Stimulated activated CD8-positive, alpha-beta memory T cell treated with anti-CD3 and anti-CD28 coated beads, Interleukin-7, amount 100 ng/mL, for 48 hours (primary cell): ENCODE measurements at regions not wholly inside any gene's neighbourhood (a gene's known extent, or its start where the extent isn't known, plus 50 kb on each side); places are given as distances from the start of the nearest gene placed in this dataset.

Experiments
- DNase-seq, 2 donors: peaks; one replicate each; pipeline ENCODE4 v3.0.0-alpha.2; 2020; ENCODE audit warnings: low read depth in 1 of 2; ENCODE audit errors: extremely low read depth in 1 of 2

DNA sequence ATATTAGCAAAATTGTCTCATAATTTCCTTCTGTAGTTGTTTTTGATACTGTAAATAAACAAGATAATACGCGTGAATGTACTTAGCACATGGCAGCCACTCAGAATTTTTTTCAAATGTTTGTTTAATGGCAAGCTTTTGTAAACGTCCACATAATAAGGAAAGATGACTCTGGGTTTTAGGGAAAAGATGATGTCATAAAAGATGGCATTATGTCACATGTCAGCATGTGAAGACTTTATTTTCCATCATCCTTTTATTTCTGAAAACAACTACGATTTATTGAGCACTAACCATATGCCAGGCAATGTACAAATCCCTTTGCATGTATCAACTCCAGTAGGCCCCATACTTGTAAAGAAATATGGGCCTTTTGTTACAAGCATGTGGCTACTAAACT lies 139.9 kb downstream of the C11orf91 start:
- no peak for DNase-seq

DNA sequence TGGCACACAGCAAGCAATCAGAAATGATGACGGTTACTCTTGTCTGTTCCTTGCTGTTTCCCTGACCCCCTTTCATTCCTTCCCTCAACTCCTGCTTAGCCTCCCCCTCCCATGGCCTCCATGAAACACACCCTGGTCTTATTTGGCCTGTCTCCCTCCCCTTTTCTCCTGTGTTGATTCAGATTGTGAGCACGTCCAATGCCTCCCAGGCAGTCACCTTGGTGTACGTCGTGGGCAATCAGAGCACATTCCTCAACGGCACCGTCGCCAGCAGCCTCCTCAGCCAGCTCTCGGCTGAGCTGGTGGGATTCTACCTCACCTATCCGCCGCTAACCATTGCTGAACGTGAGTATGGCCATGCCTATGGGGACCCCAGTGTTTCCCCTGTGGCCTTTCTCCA lies 141.1 kb downstream of the C11orf91 start:
- DNase-seq = no peak

DNA sequence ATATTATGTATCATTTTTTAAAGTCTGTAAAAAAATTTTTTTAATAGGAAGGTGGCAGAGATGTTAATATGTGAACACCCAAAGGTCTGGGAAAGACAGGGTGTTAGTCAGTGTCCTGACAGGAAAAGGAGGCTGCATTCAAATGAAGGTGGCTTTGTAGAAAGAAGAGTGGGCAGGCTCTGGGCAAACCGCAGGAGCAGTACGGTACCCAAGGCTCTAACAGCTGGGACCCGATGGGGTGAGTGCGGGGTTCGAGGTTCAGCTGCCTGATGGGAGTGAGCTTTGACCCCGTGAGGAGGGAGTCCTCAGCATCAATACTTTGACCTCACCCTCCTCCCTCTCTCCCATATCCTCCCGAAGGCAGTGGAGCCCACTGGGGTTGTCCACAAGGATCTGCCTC lies 142.5 kb downstream of the C11orf91 start:
- DNase-seq = no peak

DNA sequence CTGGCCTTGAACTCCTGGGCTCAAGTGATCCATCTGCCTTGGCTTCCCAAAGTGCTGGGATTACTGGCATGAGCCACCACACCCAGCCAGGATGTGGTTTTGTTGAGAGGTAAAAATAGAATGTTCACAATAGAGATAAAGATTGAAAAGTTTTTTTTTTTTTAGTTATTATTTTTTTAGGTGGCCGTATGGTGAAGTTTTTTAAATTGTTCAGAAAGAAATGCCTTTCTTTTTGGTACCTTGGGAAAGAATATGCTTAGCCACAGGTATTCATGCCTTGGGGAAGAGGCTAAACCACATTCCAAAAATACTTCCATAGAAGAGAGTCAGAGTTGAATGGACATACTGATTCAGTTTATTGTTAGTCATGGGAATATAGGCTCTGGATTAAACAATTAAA lies 143.4 kb downstream of the C11orf91 start:
- DNase-seq = no peak

DNA sequence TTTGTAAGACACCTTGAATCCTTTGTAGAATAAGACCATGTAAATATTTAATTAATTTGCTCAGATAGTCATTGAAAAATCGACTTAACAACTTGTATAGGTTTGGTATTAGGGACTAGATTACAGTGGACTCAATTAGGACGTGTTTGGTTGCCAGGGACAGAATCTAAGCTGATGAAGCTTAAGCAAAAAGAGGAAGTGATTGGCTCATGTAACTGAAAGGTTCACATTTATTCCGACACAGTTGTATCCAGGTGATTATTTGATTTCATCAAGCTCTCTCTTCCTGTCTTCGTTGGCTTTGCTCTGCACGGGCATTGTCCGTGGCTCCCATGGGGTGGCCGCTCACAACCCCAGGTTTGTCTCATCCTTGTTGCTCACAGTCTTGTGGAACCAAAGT lies 146.4 kb downstream of the C11orf91 start:
- DNase-seq = no peak

DNA sequence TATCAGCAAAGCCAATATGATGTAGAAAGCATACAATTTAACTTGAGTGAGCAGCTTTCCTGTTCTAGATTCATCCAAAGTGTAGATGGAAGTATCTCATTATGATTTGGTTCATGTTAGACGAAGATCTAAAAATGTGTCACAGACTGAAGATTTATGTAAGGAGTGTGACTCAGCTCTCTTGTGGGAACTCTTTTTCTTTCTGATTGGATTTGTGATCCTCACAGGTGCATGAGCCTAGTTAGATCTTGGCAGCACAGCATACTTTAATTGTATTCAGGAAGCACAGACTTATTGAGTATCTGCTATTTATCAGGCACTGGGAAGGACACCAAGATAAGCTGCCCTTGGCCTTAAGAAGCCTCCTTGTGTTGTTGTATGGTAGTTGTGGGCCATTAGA lies 147.1 kb downstream of the C11orf91 start:
- DNase-seq = no peak

DNA sequence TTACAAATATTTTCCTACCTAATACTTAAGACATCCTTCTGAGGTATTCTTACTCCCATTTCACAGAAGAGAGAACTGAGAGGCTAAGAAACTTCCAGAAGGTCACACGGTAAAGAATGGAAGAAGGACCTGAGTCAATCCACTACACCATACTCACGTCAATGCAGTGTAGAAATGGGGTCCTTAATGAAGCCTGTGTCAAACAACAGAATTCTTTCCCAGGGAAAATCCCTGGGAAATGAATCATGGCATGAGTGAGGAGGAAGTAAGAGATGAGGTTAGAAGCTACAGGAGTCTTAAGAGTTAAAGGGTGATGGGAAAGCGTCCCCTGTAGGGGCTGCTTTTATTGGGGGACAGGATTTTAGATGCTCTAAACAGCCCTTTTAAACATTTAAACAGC lies 147.9 kb downstream of the C11orf91 start:
- no peak for DNase-seq

DNA sequence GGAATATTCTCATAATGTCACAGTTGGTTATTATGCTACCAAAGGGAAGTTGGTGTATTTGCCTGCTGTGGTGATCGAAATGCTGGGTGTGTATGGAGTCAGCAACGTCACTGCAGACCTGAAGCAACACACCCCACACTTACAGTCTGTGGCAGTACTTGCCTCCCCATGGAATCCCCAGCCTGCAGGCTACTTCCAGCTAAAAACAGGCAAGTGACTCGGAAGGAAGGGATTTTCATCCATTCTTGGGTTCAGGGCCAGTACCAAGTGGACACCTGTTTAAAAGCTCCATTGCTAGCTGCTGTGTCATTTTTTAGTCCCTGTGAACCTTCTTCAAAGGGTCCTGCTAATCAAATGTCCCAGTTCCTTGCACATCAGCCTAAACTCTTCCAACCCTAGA lies 149.6 kb downstream of the C11orf91 start:
- no peak for DNase-seq

DNA sequence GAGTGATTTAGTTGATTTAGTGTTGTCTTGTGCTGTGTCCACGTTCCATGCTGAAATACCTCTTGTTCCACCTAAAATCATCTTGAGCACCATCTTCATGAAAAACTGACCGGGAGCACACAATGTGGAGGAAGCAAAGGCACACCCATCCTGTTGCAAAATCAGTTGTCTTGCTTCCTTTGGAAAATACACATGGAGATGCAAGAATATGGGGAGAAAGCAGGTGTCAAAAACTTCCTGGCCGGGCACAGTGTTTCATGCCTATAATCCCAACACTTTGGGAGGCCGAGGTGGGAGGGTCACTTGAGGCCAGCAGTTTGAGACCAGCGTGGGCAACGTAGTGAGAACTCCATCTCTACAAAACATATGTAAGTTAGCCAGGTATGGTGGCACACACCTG lies 151.1 kb downstream of the C11orf91 start:
- DNase-seq = no peak

DNA sequence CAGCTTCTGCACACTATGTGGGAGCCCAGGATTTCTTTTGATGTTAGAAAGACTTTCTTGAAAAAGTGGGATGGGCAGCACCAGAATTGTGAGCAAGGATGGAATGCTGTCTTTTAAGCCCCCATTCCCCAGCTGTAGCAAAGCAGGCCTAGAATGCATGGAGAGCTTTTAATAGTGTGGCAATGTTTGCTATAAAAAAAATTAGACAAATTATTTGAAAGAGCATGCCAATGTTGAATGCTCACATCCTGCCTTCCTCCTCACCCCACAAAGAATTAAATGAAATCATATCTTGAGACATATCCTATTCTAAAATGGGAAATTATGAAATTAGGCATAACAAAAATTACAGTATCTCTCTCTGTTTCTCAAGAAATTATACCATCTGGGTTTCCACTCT lies 154.7 kb downstream of the C11orf91 start:
- DNase-seq = no peak

DNA sequence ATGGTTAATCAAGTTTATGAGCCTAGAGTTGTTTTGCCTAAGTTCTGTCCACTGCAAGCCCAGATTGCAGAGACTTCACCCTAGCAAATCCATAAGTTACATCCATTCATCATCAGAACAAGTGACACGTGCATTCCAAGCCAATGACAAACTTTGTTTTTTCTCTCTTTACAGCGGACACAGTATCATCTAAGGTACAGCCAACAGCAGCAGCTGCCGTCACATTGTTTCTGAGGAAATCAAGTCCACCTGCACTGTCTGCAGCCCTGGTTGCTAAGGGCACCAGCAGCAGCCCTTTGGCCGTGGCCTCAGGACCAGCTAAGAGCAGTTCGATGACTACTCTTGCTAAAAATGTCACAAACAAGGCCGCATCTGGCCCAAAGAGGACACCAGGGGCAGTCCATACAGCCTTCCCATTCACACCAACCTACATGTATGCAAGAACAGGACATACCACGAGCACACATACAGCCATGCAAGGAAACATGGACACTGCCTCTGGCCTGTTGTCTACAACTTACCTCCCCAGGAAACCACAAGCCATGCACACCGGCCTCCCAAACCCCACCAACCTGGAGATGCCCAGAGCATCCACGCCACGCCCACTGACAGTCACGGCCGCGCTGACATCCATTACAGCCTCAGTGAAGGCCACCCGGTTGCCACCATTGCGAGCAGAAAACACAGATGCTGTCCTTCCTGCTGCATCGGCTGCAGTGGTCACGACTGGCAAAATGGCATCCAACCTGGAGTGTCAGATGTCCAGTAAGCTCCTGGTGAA lies 155.8 kb downstream of the C11orf91 start:
- DNase-seq = no peak

DNA sequence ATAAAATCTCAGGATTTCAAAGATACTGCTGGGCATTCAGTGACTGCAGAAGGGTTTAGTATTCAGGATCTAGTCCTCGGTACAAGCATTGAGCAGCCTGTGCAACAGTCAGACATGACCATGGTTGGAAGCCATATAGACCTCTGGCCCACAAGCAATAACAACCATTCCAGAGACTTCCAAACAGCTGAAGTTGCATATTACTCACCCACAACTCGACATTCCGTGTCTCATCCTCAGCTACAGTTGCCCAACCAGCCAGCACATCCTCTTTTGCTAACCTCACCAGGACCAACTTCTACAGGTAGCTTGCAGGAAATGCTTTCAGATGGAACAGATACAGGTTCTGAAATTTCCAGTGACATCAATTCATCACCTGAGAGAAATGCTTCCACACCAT lies 156.8 kb downstream of the C11orf91 start:
- DNase-seq = no peak

DNA sequence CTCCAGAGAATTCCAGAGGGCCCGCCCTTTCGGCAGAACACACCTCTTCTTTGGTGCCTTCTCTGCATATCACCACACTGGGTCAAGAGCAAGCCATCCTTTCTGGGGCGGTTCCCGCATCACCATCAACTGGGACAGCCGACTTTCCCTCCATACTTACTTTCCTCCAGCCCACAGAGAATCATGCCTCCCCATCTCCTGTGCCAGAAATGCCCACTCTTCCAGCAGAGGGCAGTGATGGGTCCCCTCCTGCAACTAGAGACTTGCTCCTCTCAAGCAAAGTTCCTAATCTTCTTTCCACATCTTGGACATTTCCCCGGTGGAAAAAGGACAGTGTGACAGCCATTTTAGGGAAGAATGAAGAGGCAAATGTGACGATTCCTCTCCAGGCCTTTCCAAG lies 157.7 kb downstream of the C11orf91 start:
- DNase-seq = peak in 1 of 2 donors; percentile 13

DNA sequence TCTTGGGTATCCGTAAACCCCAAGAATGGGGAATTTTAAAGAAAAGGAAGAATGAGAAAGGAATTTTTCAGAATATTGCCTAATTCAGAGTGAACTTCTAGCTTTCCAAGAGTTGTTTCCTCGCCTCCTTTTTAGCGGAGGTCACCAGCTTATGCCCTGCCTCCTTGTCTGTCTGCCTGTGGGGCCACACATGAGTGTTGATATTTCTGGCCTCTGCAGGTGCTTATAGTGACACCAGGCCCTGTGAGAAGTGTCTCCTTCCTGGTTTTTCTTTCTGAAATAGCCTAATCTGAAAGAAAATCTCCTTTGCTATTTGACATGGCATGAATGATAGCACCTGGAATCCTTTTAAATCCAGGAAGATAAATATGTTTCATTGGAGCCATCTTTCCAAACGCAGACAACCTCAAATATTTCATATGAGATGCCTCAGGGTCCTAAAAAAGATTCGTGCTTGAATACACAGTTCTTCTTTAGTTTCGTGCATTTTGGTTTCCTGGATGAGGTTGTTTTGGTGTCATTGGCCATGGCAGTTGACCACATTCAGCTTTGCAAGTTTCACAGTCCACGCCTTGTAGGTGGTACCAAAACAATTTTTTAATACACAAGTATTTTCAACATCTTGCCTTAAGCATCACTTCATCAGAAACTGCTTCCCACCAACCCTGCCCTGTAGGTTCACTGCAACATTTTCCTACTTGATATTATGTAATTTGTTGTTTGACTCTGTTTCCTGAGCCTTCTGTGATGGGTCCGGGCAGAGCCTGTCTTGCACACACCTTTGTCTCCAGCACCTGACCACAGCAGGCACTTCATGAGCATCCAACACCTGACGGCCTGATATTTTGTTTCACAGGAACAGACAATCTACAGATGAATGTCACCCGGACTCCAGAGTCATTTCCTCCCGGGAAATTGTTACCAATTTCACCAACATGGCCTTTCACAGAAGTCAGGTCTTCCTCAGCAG lies 159.4 kb downstream of the C11orf91 start:
- DNase-seq = no peak

DNA sequence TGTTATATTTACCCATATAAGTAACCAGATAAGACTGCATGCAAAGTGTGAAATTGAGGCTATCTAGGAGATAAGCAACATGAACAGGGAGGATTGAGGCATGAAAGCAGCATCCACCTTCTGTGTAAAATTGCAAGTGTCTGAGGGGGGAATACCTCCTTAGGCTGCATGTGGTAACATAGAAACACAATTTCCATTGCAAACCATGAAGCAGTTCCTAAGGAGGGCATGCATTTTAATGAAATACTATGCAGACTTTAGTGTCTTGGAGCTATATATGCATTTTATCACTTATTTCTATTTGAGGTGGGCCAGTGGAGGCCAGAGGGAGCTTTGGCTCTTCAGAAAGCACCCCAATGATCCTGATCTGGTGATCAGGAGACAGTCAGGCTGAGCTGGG lies 160.2 kb downstream of the C11orf91 start:
- DNase-seq = no peak

DNA sequence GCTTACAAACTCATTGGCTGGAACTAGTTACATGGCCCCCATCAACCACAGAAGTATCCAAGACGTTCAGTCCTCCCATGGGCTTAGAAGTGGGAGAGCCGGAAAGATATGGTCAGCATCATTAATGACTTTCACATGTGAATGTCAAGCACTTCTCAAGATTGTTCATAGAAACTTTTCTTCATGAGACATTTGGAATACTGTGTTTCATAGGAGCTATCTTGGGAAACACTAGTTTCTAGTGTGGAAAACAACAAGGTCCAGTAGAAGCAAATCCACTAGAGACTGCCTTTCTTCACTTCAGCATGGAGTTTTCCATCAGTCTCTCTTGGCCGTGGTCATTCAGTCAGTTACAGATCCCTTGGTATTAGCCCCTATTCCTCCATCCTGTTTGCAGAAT lies 160.9 kb downstream of the C11orf91 start:
- no peak for DNase-seq

DNA sequence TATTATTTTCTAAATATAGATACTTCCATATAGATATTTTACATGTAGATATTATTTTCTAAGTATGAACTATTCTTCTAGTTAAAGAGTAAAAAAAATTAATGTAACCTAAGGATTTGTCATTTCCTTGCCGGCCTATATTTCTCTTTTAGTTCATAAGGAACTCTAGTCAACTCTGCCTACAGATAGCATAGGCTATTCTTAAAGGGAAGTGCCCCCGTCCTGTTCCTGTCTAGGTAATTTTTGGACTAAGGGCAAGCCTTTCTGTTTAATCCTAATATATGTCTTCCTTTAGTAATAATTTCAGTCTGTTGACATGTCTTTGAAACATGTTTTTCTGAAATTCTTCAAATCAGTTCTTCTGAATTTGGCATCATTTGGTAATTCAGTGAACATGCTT lies 161.9 kb downstream of the C11orf91 start:
- no peak for DNase-seq

DNA sequence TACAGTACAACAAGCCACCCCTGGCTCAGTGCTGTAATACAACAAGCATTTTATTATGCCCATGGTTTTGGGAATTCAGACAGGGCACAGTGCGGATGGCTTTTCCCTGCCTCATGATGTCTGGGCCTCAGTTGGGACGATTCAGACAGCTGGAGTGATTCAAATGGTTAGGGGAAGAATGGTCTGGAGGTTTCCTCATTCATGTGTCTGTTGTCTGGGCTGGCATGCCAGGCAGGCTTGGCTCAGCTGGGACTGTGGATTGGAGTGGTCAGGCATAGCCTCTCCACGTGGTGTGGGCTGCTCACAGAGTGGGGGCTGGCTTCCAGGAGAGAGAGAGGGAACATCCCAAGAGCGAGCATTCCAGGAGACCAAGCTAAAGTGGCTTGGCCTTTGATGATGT lies 164.4 kb downstream of the C11orf91 start:
- DNase-seq = no peak

DNA sequence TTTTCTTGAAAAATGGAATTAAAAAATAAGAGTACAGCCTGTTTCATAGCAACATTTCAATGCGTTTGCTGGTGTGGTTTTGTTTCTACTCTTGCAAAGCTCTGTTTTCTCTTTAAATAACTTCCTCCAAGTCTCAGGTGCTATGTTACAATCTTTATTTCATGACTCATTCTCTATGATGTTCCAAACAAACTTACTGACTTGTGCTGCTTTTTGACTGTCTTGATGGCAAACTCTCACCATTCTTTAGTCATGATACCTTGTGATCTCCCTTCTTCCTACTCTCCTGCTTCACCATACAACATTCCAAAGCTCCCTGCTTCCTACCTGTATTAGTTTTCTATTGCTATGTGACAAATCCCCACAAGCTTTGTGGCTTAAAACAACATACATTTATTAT lies 166.1 kb downstream of the C11orf91 start:
- DNase-seq = no peak

DNA sequence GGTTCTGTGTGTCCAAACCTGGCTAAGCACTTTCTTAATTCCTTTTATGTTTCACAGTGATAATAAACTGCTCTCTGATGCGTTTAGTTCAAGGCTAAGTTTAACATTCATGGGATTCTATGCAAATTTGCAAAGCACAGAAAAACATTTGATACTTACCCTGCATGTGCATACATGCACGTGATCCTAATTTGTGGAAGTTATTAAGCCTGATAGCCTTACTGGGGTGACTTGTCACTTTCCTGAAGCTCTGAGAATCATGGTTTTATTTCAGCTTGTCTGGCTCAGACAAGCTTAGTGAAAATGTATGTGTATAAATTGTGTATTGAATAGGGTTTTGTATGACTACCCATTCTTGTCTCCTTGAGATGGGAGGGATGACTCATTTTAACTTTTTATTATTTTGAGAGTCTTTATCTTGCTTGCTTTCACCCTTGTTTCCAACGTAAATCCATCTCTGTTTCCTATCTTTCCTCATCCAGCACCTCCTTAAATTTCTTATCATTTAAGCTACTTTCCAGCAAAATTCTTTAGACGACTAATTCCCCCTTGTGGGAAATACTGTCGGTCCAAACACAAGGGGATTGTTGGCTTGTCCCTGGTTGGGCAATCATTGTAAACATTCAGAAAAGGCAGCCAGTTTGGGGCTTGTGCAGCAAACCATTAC lies 167.1 kb downstream of the C11orf91 start:
- no peak for DNase-seq

DNA sequence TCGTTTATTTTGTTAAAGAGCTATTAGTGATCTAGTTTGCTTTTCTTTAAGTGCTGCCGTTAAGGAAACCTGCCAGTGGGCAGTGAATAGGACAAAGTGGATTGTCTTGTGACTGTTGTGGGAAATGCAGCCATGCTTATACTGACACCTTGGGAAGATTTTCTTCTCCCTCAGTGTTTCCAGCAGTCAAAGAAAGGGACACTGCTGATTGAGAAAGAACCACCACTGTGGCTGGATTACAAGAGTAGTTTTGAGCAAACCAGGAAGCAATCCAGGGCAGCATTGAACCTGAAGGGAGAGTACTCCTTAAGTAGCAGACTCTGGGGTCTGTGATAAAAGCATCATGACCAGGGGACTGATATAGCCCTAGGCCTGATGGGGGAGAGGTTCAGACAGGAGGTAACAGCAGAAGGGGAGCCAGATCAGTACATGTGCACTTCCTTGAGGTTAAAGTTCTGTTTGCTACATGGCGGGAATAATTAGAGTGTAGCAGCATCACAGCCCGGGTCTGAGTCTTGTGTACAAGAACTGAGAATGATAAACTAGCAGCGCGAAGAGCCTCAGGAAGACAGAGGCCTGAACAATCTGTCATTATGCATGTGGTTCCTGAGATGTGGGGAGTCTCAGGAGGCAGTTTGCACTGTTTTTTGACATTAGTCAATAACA lies 167.8 kb downstream of the C11orf91 start:
- DNase-seq = no peak
